ENCODE measurements at regions not wholly inside any gene's neighbourhood (a gene's known extent, or its start where the extent isn't known, plus 50 kb on each side); places are given as distances from the start of the nearest gene placed in this dataset.

DNA sequence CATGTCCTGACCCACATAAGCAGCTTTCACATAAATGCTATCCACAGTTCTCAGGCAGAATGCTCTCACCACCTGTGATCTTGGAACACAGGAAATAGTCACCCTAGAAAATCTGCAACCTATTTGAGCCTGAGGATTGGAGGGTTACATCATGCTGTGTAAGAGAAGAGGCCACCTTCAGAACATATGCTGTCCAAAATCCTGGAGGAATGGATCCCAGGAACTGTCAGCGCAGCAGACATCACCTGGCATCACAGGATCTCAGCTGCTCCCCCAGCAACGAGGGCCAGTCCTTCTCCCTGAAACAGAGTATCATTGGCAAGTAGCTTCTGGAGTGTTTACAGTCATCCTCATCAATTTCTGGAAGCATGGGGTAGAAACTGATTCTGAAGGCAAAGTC is 63.2 kb upstream of the LTA4H start:
- Histone ChIP-seq H3K36me3 (no peaks in the 10 kb centered on the region), H3K4me3 (no peak overlapping the region), H3K4me1 (peaks cover 0 to 8% of the 10 kb centered on the region in 2 donors), H3K27me3 (no peaks in the 10 kb centered on the region), H3K27ac (no peak overlapping the region), H3K9me3 (no peaks in the 10 kb centered on the region)
- ATAC-seq (no peak), DNase-seq (no peak)
- intact Hi-C loops (cut with DNase I), result no loop called here
- TF ChIP-seq, protein P1, sequence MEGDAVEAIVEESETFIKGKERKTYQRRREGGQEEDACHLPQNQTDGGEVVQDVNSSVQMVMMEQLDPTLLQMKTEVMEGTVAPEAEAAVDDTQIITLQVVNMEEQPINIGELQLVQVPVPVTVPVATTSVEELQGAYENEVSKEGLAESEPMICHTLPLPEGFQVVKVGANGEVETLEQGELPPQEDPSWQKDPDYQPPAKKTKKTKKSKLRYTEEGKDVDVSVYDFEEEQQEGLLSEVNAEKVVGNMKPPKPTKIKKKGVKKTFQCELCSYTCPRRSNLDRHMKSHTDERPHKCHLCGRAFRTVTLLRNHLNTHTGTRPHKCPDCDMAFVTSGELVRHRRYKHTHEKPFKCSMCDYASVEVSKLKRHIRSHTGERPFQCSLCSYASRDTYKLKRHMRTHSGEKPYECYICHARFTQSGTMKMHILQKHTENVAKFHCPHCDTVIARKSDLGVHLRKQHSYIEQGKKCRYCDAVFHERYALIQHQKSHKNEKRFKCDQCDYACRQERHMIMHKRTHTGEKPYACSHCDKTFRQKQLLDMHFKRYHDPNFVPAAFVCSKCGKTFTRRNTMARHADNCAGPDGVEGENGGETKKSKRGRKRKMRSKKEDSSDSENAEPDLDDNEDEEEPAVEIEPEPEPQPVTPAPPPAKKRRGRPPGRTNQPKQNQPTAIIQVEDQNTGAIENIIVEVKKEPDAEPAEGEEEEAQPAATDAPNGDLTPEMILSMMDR (IDR thresholded peaks at IDR 0.05), result no peak

DNA sequence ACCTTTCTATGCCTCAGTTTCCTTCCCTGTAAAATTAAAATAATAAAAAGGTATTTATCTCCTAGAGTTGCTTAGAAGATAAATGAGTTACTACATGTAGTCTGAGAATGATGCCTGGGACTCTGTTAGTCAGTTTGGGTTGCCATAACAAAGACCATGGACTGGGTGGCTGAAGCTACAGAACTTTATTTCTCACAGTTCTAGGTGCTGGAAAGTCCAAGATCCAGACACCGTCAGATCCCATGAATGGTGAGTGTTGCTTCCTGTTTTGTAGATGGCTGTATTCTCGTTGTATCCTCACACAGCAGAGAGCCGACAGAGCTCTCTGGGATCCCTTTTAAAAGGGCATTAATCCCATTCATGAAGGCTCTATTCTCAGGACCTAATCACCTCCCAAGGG is 64.0 kb upstream of the LTA4H start:
- ATAC-seq, result no peak
- Histone ChIP-seq H3K4me3 (no peak overlapping the region), H3K9me3 (no peaks in the 10 kb centered on the region), H3K27me3 (no peaks in the 10 kb centered on the region), H3K36me3 (no peaks in the 10 kb centered on the region), H3K27ac (peak overlapping the region in 1 of 2 donors; percentile 36), H3K4me1 (peaks cover 0 to under 1% of the 10 kb centered on the region in 2 donors)
- DNase-seq, result no peak
- TF ChIP-seq, protein P1 (IDR thresholded peaks at IDR 0.05), result no peak
- intact Hi-C loops (cut with DNase I), result no loop called here

DNA sequence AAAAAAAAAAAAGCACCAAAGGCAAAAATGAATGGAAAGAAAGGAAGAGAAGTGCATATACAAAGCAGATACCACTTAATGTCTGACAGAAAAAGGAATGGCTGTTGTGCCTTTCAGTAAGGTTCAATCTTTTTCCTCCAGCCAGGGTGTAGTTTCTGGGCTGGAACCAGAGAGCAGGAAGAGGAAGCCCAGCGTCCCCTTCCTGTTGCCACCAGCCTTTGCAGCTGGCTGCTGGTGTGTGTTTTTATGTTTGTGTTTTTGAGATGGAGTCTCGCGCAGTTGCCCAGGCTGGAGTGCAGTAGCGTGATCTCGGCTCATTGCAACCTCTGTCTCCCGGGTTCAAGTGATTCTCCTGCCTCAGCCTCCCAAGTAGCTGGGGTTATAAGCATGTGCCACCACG is 64.6 kb upstream of the LTA4H start:
- H3K36me3 ChIP-seq, result no peaks in the 10 kb centered on the region
- H3K4me1 ChIP-seq, result no peaks in the 10 kb centered on the region
- peak overlapping the region in 1 of 2 donors; percentile 36 for H3K27ac ChIP-seq
- ATAC-seq (no peak), DNase-seq (no peak)
- H3K27me3 ChIP-seq, result no peaks in the 10 kb centered on the region
- no peak overlapping the region for H3K4me3 ChIP-seq
- intact Hi-C loops (cut with DNase I), result no loop called here
- TF ChIP-seq, protein P1 (IDR thresholded peaks at IDR 0.05), result no peak
- H3K9me3 ChIP-seq, result no peaks in the 10 kb centered on the region

DNA sequence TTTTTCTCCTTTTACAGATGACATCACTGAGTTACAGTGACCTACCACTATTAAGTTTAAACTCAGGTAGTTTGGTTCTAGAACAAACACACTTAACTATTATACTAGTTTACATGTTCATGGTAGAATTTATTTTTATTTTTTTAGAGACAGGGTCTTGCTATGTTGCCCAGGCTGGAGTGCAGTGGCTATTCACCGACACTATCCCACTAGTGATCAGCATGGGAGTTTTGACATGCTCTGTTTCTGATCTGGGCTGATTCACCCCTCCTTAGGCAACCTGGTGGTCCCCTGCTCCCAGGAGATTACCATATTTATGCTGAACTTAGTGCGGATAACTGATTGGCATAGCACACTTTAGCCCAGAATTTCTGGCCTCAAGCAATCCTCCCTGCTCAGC is 66.4 kb upstream of the LTA4H start:
- Histone ChIP-seq H3K9me3 (no peaks in the 10 kb centered on the region), H3K36me3 (no peaks in the 10 kb centered on the region), H3K4me1 (no peaks in the 10 kb centered on the region), H3K27ac (no peak overlapping the region), H3K4me3 (no peak overlapping the region), H3K27me3 (no peaks in the 10 kb centered on the region)
- ATAC-seq, result no peak
- no peak for DNase-seq
- TF ChIP-seq, protein P1 (IDR thresholded peaks at IDR 0.05), result no peak
- intact Hi-C loops (cut with DNase I), result no loop called here

DNA sequence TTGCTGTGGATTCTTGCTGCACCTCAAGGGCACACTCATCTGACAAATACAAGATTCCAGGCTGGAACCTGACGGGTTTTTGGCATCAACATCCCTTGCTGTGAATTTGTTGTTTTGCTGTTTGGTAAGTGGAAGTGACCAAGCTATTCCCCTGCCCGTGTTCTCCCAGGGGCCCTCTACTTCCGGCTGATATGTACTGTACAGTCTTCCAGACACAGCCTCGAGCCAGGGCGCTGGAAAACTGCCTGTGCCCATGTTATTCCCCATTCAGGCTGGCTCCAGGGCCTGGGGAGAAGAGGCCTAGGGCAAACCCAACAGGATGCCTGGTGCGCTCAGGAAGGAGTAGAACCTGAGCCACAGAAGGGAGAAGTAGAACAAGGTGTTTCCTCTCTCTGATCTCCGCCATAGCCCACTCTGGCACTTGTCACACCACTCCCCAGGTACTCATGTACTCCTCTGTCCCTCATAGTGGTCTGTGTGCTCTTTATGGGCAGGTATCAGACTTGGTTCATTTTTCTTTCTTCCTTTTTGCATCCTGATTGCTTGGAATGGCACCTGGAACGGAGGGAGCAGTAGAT is 67.8 kb upstream of the LTA4H start:
- no peak overlapping the region for H3K4me3 ChIP-seq
- peak overlapping the region in 1 of 2 donors; percentile 53 for H3K27ac ChIP-seq
- intact Hi-C loops (cut with DNase I), result no loop called here
- H3K27me3 ChIP-seq, result no peaks in the 10 kb centered on the region
- H3K36me3 ChIP-seq, result no peaks in the 10 kb centered on the region
- ATAC-seq (no peak), DNase-seq (no peak)
- TF ChIP-seq, protein P1 (IDR thresholded peaks at IDR 0.05), result no peak
- peaks cover 0 to 10% of the 10 kb centered on the region in 2 donors for H3K4me1 ChIP-seq
- no peaks in the 10 kb centered on the region for H3K9me3 ChIP-seq
